ENCODE measurements at regions not wholly inside any gene's neighbourhood (a gene's known extent, or its start where the extent isn't known, plus 50 kb on each side); places are given as distances from the start of the nearest gene placed in this dataset.

- TF ChIP-seq EP300 (IDR thresholded peaks at IDR 0.05; ENCODE audit: low read depth) = no peak
- TF ChIP-seq CTCF (IDR thresholded peaks at IDR 0.05) = no peak
- TF ChIP-seq POLR2A (IDR thresholded peaks at IDR 0.05) = no peak
- TF ChIP-seq POLR2AphosphoS5 (IDR thresholded peaks at IDR 0.05) = no peak
Measured at GRCh38 chr18:41783065-41783818, 171.8 kb upstream of the PIK3C3 start.
